Coronary artery (tissue), 2 donors: ENCODE measurements at regions not wholly inside any gene's neighbourhood (a gene's known extent, or its start where the extent isn't known, plus 50 kb on each side); places are given as distances from the start of the nearest gene placed in this dataset.
A peak's percentile ranks its signal among the peaks of the same experiment; 100 is the strongest.
"Not testable (repeated sequence)": the region's sequence is repeated elsewhere in the genome, so short reads cannot be mapped to it uniquely, and the experiment has no call there.

Experiments used
- DNase-seq: peaks from one replicate; pipeline ENCODE4 v3.0.0-alpha.2; 2017; ENCODE audit warnings: low spot score
- H3K27ac ChIP-seq, 2 donors: fragments of 200-600 bp; sonication (generic); one replicate each; pipeline ENCODE4 v1.5.1; 2016 to 2019
- H3K4me3 ChIP-seq: fragments of 200-600 bp; sonication (generic); 2 replicates; pipeline ENCODE4 v1.5.1; 2016; ENCODE audit warnings: mild to moderate bottlenecking, moderate library complexity
- CTCF ChIP-seq: fragments of 200-600 bp; sonication (generic); IDR thresholded peaks from one replicate; pipeline ENCODE4 v1.5.1; 2019; ENCODE audit warnings: antibody characterized with exemption

- H3K4me3 ChIP-seq = no peak overlapping the region
- DNase-seq = no peak
- no peak overlapping the region for H3K27ac ChIP-seq
- TF ChIP-seq CTCF = no peak
Measured at GRCh38 chr1:94769551-94769950, 50.6 kb upstream of the SLC44A3 start.

- Histone ChIP-seq H3K27ac (no peak overlapping the region), H3K4me3 (no peak overlapping the region)
- no peak for DNase-seq
- no peak for TF ChIP-seq CTCF
Measured at GRCh38 chr1:94768036-94768435, 52.1 kb upstream of the SLC44A3 start.

GRCh38 chr1:94765958-94766357 lies 54.2 kb upstream of the SLC44A3 start:
- TF ChIP-seq CTCF = no peak
- Histone ChIP-seq H3K27ac (no peak overlapping the region), H3K4me3 (no peak overlapping the region)
- DNase-seq = no peak

GRCh38 chr1:94759188-94759587 lies 61.0 kb upstream of the SLC44A3 start:
- no peak overlapping the region for H3K27ac ChIP-seq
- TF ChIP-seq CTCF = no peak
- H3K4me3 ChIP-seq = no peak overlapping the region
- no peak for DNase-seq

GRCh38 chr1:94757931-94758330 lies 62.2 kb upstream of the SLC44A3 start:
- no peak overlapping the region for H3K4me3 ChIP-seq
- TF ChIP-seq CTCF = no peak
- peak overlapping the region; percentile 28 to 57 for H3K27ac ChIP-seq
- peak; percentile 81 for DNase-seq

GRCh38 chr1:94755675-94756074 lies 64.5 kb upstream of the SLC44A3 start:
- Histone ChIP-seq H3K27ac (peak overlapping the region in 1 of 2 donors; percentile 19), H3K4me3 (no peak overlapping the region)
- no peak for DNase-seq
- TF ChIP-seq CTCF = no peak

- not testable (repeated sequence) for DNase-seq, H3K4me3 ChIP-seq
- H3K27ac ChIP-seq = peak overlapping the region in 1 of 2 donors; percentile 28
Measured at GRCh38 chr1:94755016-94755415, 65.1 kb upstream of the SLC44A3 start.

- no peak for TF ChIP-seq CTCF
- H3K27ac ChIP-seq = peak overlapping the region in 1 of 2 donors; percentile 28
Measured at GRCh38 chr1:94754570-94754969, 65.6 kb upstream of the SLC44A3 start.

More at GRCh38 chr1:94754570-94754969, 65.6 kb upstream of the SLC44A3 start:
- no peak for DNase-seq
- H3K4me3 ChIP-seq = no peak overlapping the region
